Right lobe of liver (tissue), 6 donors: ENCODE measurements at regions not wholly inside any gene's neighbourhood (a gene's known extent, or its start where the extent isn't known, plus 50 kb on each side); places are given as distances from the start of the nearest gene placed in this dataset.
A peak's percentile ranks its signal among the peaks of the same experiment; 100 is the strongest.

Experiments used
- ATAC-seq, 4 donors: fragments of 200-7000 bp; cut with Tn5 transposase; one replicate each; pipeline ENCODE4 v1.9.1; 2020; ENCODE audit warnings: mild to moderate bottlenecking in 4 of 4, moderate library complexity in 4 of 4
- DNase-seq, 3 donors: peaks; one replicate each; pipeline ENCODE4 v3.0.0-alpha.2; 2020
- H3K27ac ChIP-seq, 3 donors: fragments of 200-600 bp; one replicate each; pipeline ENCODE4 v1.8.0; 2022
- H3K27me3 ChIP-seq, 2 donors: fragments of 200-600 bp; one replicate each; pipeline ENCODE4 v1.8.0; 2022
- H3K36me3 ChIP-seq, 4 donors: fragments of 200-600 bp; sonication (generic) in 1 of 4; one replicate each; pipeline versions ENCODE4 v1.5.1 to v1.8.0; 2017 to 2022; ENCODE audit warnings: control low read depth in 1 of 4
- H3K4me1 ChIP-seq, 4 donors: fragments of 200-600 bp; sonication (generic) in 1 of 4; one replicate each; pipeline versions ENCODE4 v1.5.1 to v1.8.0; 2017 to 2022; ENCODE audit warnings: control low read depth in 1 of 4
- H3K4me3 ChIP-seq, 3 donors: fragments of 200-600 bp; one replicate each; pipeline ENCODE4 v1.8.0; 2022
- H3K9me3 ChIP-seq, 4 donors: fragments of 200-600 bp; sonication (generic) in 1 of 4; one replicate each; pipeline versions ENCODE4 v1.5.1 to v1.8.0; 2017 to 2022; ENCODE audit warnings: control low read depth in 1 of 4
- CTCF ChIP-seq, 4 donors: fragments of 200-600 bp in 3 of 4; fragments of 450-650 bp in 1 of 4; IDR thresholded peaks; one replicate each; pipeline versions ENCODE4 v1.5.1 to v1.8.0; 2016 to 2022; ENCODE audit warnings: antibody characterized with exemption in 4 of 4, mild to moderate bottlenecking in 2 of 4
- POLR2A ChIP-seq: fragments of 450-650 bp; IDR thresholded peaks from one replicate; pipeline ENCODE4 v1.6.1; 2017; ENCODE audit warnings: antibody characterized with exemption, mild to moderate bottlenecking
- WGBS: methylation state at CpG from one replicate; pipeline ENCODE4 v1.1.6; 2018; ENCODE audit warnings: low coverage, low lambda C conversion rate; ENCODE audit not compliant: insufficient coverage; ENCODE audit errors: missing lambda C conversion rate; 5-methylcytosine and 5-hydroxymethylcytosine counted together
- intact Hi-C, 2 donors: fragments of 100-400 bp; cut with DNase I; formaldehyde crosslinking; loops; one replicate each; pipeline versions ENCODE4 v1.11.2 to v1.14.1; 2022
- donor health status: DM: no; HTN: yes; CAD: no.
- donor health status: DM: no; HTN: no; CAD: no.
- donor health status: DM: no; HTN: no; CAD: no.
- donor health status: DM: no; HTN: yes; CAD: no.
- donor health status: DM: no; HTN: yes; CAD: no.

- Histone ChIP-seq H3K27me3 (peaks cover 0 to 3% of the 10 kb centered on the region in 2 donors), H3K36me3 (no peaks in the 10 kb centered on the region), H3K4me3 (no peak overlapping the region), H3K9me3 (no peaks in the 10 kb centered on the region), H3K27ac (no peak overlapping the region), H3K4me1 (no peaks in the 10 kb centered on the region)
- DNase-seq (no peak), ATAC-seq (no peak)
- TF ChIP-seq CTCF (IDR thresholded peaks at IDR 0.05) (no peak), POLR2A (no peak)
- intact Hi-C loops: no loop called here
- 45% methylated on average over 4 of the region's 4 CpGs for WGBS
Observed at GRCh38 chrX:69554321-69554947, 50.3 kb downstream of the NALF2 start.

- Histone ChIP-seq H3K4me3 (no peak overlapping the region), H3K27ac (no peak overlapping the region), H3K9me3 (no peaks in the 10 kb centered on the region), H3K36me3 (no peaks in the 10 kb centered on the region), H3K4me1 (no peaks in the 10 kb centered on the region), H3K27me3 (peaks cover 0 to 3% of the 10 kb centered on the region in 2 donors)
- DNase-seq (no peak), ATAC-seq (no peak)
- WGBS: 56% methylated on average over 5 of the region's 6 CpGs
- TF ChIP-seq CTCF (IDR thresholded peaks at IDR 0.05) (no peak), POLR2A (no peak)
- intact Hi-C loops: no loop called here
Observed at GRCh38 chrX:69555481-69556041, 51.4 kb downstream of the NALF2 start.

- H3K4me1 ChIP-seq: no peaks in the 10 kb centered on the region
Observed at GRCh38 chrX:69556060-69557011, 52.2 kb downstream of the NALF2 start.

More at GRCh38 chrX:69556060-69557011, 52.2 kb downstream of the NALF2 start:
- Histone ChIP-seq H3K27ac (no peak overlapping the region), H3K9me3 (no peaks in the 10 kb centered on the region), H3K4me3 (no peak overlapping the region), H3K27me3 (peaks cover 0 to under 1% of the 10 kb centered on the region in 2 donors), H3K36me3 (no peaks in the 10 kb centered on the region)
- peak in 1 of 4 donors; percentile 89 for ATAC-seq
- TF ChIP-seq CTCF (IDR thresholded peaks at IDR 0.05) (no peak), POLR2A (no peak)
- no peak for DNase-seq
- intact Hi-C loops: no loop called here
- WGBS: 44% methylated on average over 13 of the region's 16 CpGs
